ENCODE measurements at regions not wholly inside any gene's neighbourhood (a gene's known extent, or its start where the extent isn't known, plus 50 kb on each side); places are given as distances from the start of the nearest gene placed in this dataset.

GRCh38 chr9:108070861-108071260, 581.3 kb upstream of the KLF4 start:
- DNase-seq (ENCODE audit: low spot score) = no peak
- in situ Hi-C loops (cut with MboI; ENCODE audit: low sequenced_read_pairs, unreplicated experiment) = no loop called here
- TF ChIP-seq CTCF (IDR thresholded peaks at IDR 0.05; ENCODE audit: borderline replicate concordance, control extremely low read depth, extremely low read depth, insufficient read depth, missing control alignments) = no peak

- TF ChIP-seq CTCF (IDR thresholded peaks at IDR 0.05; ENCODE audit: borderline replicate concordance, control extremely low read depth, extremely low read depth, insufficient read depth, missing control alignments) = no peak
- DNase-seq (ENCODE audit: low spot score) = no peak
- in situ Hi-C loops (cut with MboI; ENCODE audit: low sequenced_read_pairs, unreplicated experiment) = no loop called here
Measured at GRCh38 chr9:108069991-108070390, 580.4 kb upstream of the KLF4 start.

- in situ Hi-C loops (cut with MboI; ENCODE audit: low sequenced_read_pairs, unreplicated experiment) = no loop called here
- TF ChIP-seq CTCF (IDR thresholded peaks at IDR 0.05; ENCODE audit: borderline replicate concordance, control extremely low read depth, extremely low read depth, insufficient read depth, missing control alignments) = no peak
- DNase-seq (ENCODE audit: low spot score) = no peak
Measured at GRCh38 chr9:108062680-108063079, 573.1 kb upstream of the KLF4 start.

- in situ Hi-C loops (cut with MboI; ENCODE audit: low sequenced_read_pairs, unreplicated experiment) = no loop called here
- TF ChIP-seq CTCF (IDR thresholded peaks at IDR 0.05; ENCODE audit: borderline replicate concordance, control extremely low read depth, extremely low read depth, insufficient read depth, missing control alignments) = no peak
- no peak for DNase-seq (ENCODE audit: low spot score)
Measured at GRCh38 chr9:108060175-108060574, 570.6 kb upstream of the KLF4 start.

GRCh38 chr9:108058135-108058814, 568.7 kb upstream of the KLF4 start:
- TF ChIP-seq CTCF (IDR thresholded peaks at IDR 0.05; ENCODE audit: borderline replicate concordance, control extremely low read depth, extremely low read depth, insufficient read depth, missing control alignments) = no peak
- no peak for DNase-seq (ENCODE audit: low spot score)
- in situ Hi-C loops (cut with MboI; ENCODE audit: low sequenced_read_pairs, unreplicated experiment) = no loop called here

GRCh38 chr9:108057421-108058134, 568.0 kb upstream of the KLF4 start:
- in situ Hi-C loops (cut with MboI; ENCODE audit: low sequenced_read_pairs, unreplicated experiment) = no loop called here
- no peak for DNase-seq (ENCODE audit: low spot score)
- TF ChIP-seq CTCF (IDR thresholded peaks at IDR 0.05; ENCODE audit: borderline replicate concordance, control extremely low read depth, extremely low read depth, insufficient read depth, missing control alignments) = no peak
